ENCODE measurements at regions not wholly inside any gene's neighbourhood (a gene's known extent, or its start where the extent isn't known, plus 50 kb on each side); places are given as distances from the start of the nearest gene placed in this dataset.

DNA sequence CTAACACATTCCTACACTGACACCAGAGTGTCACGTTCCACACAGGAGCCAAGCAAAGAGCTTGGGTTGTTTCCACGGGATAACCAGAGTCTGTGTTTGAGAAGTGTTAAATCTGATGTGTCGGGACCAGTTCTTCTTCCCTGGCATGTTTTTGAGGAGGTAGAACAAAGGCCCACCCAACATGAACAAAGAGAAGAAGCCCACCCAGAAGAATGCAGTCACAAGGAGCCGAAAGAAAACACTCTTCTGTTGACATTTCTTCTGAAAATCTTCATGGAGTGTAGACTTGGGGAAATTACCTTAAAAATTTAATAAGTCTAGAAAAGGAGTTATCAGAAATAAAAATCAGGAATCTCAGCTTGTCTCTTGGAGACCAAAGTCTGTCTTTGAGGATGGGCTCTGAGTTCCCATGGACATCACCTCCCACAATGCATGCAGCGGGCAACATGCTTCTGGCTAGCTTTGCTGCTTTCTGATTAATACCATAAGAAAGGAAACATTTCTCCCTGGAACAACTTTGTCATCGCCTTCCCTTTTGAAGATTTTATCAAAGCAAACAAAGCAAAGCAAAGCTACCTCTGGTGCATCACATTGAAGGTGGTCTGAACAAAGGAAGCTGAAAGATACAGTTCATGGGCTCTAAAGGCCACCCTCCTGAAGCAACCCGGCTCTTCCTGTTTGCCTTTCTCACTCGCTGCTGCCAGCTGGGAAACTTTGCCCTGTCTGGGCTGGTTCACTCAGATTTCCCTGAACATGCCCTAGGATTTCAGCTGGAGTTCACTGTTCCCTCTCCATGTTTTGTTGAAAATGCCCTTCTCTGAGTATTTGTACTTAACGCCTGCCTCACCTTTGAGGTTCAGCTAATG, 448.1 kb downstream of the KIF16B start:
- TF ChIP-seq, protein P1, sequence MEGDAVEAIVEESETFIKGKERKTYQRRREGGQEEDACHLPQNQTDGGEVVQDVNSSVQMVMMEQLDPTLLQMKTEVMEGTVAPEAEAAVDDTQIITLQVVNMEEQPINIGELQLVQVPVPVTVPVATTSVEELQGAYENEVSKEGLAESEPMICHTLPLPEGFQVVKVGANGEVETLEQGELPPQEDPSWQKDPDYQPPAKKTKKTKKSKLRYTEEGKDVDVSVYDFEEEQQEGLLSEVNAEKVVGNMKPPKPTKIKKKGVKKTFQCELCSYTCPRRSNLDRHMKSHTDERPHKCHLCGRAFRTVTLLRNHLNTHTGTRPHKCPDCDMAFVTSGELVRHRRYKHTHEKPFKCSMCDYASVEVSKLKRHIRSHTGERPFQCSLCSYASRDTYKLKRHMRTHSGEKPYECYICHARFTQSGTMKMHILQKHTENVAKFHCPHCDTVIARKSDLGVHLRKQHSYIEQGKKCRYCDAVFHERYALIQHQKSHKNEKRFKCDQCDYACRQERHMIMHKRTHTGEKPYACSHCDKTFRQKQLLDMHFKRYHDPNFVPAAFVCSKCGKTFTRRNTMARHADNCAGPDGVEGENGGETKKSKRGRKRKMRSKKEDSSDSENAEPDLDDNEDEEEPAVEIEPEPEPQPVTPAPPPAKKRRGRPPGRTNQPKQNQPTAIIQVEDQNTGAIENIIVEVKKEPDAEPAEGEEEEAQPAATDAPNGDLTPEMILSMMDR (IDR thresholded peaks at IDR 0.05; ENCODE audit: unreplicated experiment in 3 of 3), result no peak

DNA sequence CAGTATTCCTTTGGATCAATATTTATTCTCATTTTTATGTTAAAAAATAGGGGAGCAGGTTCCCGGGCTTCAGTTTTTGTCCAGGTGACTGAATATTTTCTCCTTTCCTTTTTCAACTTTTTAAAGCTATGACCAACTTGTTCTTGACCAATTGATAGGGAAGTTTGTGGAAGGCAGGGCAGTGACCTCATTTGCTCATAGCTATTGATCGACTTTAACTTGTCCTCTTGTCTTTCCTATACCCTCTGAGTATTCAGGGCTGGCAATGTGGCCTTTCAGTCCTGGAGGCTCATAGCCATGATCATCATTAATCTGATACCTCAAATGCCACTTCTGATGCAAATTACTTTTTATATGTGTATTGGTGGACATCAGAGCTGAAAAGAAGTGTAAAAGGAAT, 448.8 kb downstream of the KIF16B start:
- H3K27ac Mint-ChIP-seq, result no peak overlapping the region
- no peaks in the 10 kb centered on the region for H3K36me3 Mint-ChIP-seq (ENCODE audit: low read depth)
- H3K4me1 Mint-ChIP-seq, result no peaks in the 10 kb centered on the region
- TF ChIP-seq, protein P1 (IDR thresholded peaks at IDR 0.05; ENCODE audit: unreplicated experiment in 3 of 3), result no peak
- H3K9me3 Mint-ChIP-seq, result peaks cover 5% of the 10 kb centered on the region
- no peaks in the 10 kb centered on the region for H3K27me3 Mint-ChIP-seq (ENCODE audit: low read depth)
- no peak overlapping the region for H3K4me3 Mint-ChIP-seq

More for the DNA sequence above, 448.1 kb downstream of the KIF16B start:
- Mint-ChIP-seq H3K36me3 (ENCODE audit: low read depth) (no peaks in the 10 kb centered on the region), H3K27me3 (ENCODE audit: low read depth) (no peaks in the 10 kb centered on the region), H3K4me1 (no peaks in the 10 kb centered on the region), H3K27ac (no peak overlapping the region), H3K9me3 (peaks cover 2% of the 10 kb centered on the region), H3K4me3 (no peak overlapping the region)

DNA sequence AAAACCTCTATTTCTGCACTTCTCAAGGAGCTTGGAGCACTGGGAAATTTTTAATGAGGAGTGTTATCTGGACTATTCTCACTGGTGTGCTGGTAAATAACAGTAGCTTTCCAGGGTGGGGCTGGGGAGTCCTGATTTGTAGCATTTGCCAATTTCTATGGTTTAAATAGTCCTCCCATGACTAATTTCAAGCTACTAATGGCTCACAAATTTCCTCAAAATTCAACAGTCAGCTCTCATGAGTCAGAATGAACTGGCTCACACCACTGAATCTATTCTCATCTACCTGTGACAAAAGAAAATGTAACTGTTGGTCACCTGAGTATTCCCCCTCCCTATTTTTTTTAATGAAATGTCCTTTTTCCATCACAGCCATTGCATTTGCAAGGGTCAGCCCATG, 449.6 kb downstream of the KIF16B start:
- H3K4me1 Mint-ChIP-seq, result no peaks in the 10 kb centered on the region
- TF ChIP-seq, protein P1 (IDR thresholded peaks at IDR 0.05; ENCODE audit: unreplicated experiment in 3 of 3), result no peak
- H3K9me3 Mint-ChIP-seq, result peaks cover 7% of the 10 kb centered on the region
- no peaks in the 10 kb centered on the region for H3K36me3 Mint-ChIP-seq (ENCODE audit: low read depth)
- H3K27me3 Mint-ChIP-seq (ENCODE audit: low read depth), result no peaks in the 10 kb centered on the region
- H3K4me3 Mint-ChIP-seq, result no peak overlapping the region
- H3K27ac Mint-ChIP-seq, result no peak overlapping the region

DNA sequence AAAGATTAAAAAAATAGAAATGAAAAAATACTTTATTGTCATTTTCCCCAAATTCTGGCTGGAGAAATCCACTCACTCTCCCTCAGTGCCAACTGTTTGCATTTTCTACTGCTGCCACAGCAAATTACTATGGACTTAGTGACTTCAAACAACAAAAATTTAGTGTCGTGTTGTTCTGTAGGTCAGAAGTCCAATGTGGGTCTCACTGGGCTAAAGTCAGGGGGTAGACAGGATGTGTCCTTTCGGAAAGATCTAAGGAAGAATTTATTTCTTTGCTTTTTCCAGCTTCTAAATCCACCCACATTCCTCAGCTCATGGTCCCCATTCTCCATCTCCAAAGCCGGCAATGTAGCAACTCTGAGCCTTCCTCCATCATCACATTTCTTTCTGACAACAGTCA, 453.3 kb downstream of the KIF16B start:
- Mint-ChIP-seq H3K4me3 (no peak overlapping the region), H3K27me3 (ENCODE audit: low read depth) (peaks cover 3% of the 10 kb centered on the region), H3K4me1 (no peaks in the 10 kb centered on the region), H3K9me3 (peaks cover 11% of the 10 kb centered on the region), H3K36me3 (ENCODE audit: low read depth) (no peaks in the 10 kb centered on the region), H3K27ac (no peak overlapping the region)
- TF ChIP-seq, protein P1 (IDR thresholded peaks at IDR 0.05; ENCODE audit: unreplicated experiment in 3 of 3), result no peak

DNA sequence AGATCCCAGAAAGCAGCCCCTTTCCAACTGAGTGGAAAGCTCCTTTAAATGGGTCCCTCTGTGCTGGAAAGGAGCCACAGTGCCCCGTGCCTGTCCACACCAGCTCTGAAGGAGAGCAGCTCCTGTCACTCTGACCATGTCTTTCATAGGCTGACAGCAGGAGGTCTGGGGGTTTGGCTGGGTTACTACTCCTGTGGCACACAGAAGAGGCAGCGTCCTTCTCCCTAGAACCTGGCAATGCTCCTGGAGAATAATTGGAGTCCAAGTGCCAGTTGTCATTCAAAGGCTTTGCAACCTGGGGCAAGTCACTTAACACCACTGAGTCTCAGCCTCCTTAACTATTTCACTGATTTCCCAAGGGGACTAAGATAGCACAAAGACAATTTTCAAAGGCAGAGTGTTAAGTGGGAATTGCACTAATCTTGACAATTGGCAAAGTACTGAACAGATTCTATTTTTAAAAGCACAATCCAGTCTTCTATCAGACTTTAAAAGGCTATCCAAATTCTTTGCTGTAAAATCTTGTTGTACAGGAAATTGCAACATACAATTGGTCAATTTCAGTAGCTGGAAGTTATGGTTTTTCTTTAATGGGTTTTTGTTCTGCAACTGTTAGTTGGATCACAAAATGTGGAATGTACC, 457.2 kb downstream of the KIF16B start:
- no peaks in the 10 kb centered on the region for H3K36me3 Mint-ChIP-seq (ENCODE audit: low read depth)
- peaks cover 11% of the 10 kb centered on the region for H3K9me3 Mint-ChIP-seq
- H3K4me1 Mint-ChIP-seq, result no peaks in the 10 kb centered on the region
- TF ChIP-seq, protein P1 (IDR thresholded peaks at IDR 0.05; ENCODE audit: unreplicated experiment in 3 of 3), result no peak
- H3K27me3 Mint-ChIP-seq (ENCODE audit: low read depth), result peaks cover 3% of the 10 kb centered on the region
- H3K27ac Mint-ChIP-seq, result no peak overlapping the region
- no peak overlapping the region for H3K4me3 Mint-ChIP-seq
